Caki2 (cell line): ENCODE measurements at regions not wholly inside any gene's neighbourhood (a gene's known extent, or its start where the extent isn't known, plus 50 kb on each side); places are given as distances from the start of the nearest gene placed in this dataset.

ENCODE experiments used
- DNase-seq: peaks from one replicate; pipeline ENCODE4 v3.0.0-alpha.2; 2015; ENCODE audit warnings: low read depth
- in situ Hi-C: cut with HindIII; loops from 2 replicates; pipeline ENCODE4 v1.10.0; 2016; ENCODE audit warnings: low sequenced_read_pairs, low pct_unique_long_range_greater_than_20kb, mixed read lengths

- in situ Hi-C loops, result no loop called here
- DNase-seq, result no peak
These were observed 165.6 kb upstream of the NAV2 start for GRCh38 chr11:19547044-19547443.

GRCh38 chr11:19546325-19546724 is 166.3 kb upstream of the NAV2 start:
- in situ Hi-C loops, result no loop called here

GRCh38 chr11:19541521-19542049 is 171.1 kb upstream of the NAV2 start:
- in situ Hi-C loops, result no loop called here
- no peak for DNase-seq

More at GRCh38 chr11:19546325-19546724, 166.3 kb upstream of the NAV2 start:
- no peak for DNase-seq

- in situ Hi-C loops, result no loop called here
- DNase-seq, result no peak
These were observed 172.8 kb upstream of the NAV2 start for GRCh38 chr11:19539861-19540260.

- DNase-seq, result no peak
- in situ Hi-C loops, result no loop called here
These were observed 174.7 kb upstream of the NAV2 start for GRCh38 chr11:19537803-19538453.

- in situ Hi-C loops, result no loop called here
- no peak for DNase-seq
These were observed 176.5 kb upstream of the NAV2 start for GRCh38 chr11:19536131-19536530.

GRCh38 chr11:19530505-19530904 is 182.1 kb upstream of the NAV2 start:
- DNase-seq, result no peak
- in situ Hi-C loops, result no loop called here

- in situ Hi-C loops, result no loop called here
- no peak for DNase-seq
These were observed 186.5 kb upstream of the NAV2 start for GRCh38 chr11:19526119-19526518.

- in situ Hi-C loops, result no loop called here
- DNase-seq, result no peak
These were observed 186.9 kb upstream of the NAV2 start for GRCh38 chr11:19525714-19526113.

- in situ Hi-C loops, result no loop called here
- no peak for DNase-seq
These were observed 187.4 kb upstream of the NAV2 start for GRCh38 chr11:19525276-19525675.

- in situ Hi-C loops, result no loop called here
- DNase-seq, result no peak
These were observed 188.4 kb upstream of the NAV2 start for GRCh38 chr11:19524171-19524671.

GRCh38 chr11:19520681-19521080 is 192.0 kb upstream of the NAV2 start:
- in situ Hi-C loops, result no loop called here
- no peak for DNase-seq

GRCh38 chr11:19519912-19520641 is 192.6 kb upstream of the NAV2 start:
- in situ Hi-C loops, result no loop called here

GRCh38 chr11:19519353-19519752 is 193.3 kb upstream of the NAV2 start:
- DNase-seq, result no peak
- in situ Hi-C loops, result no loop called here

More at GRCh38 chr11:19519912-19520641, 192.6 kb upstream of the NAV2 start:
- no peak for DNase-seq

- DNase-seq, result no peak
- in situ Hi-C loops, result no loop called here
These were observed 199.4 kb upstream of the NAV2 start for GRCh38 chr11:19513253-19513652.

GRCh38 chr11:19512618-19513017 is 200.0 kb upstream of the NAV2 start:
- no peak for DNase-seq
- in situ Hi-C loops, result no loop called here

- DNase-seq, result no peak
- in situ Hi-C loops, result no loop called here
These were observed 201.0 kb upstream of the NAV2 start for GRCh38 chr11:19511413-19512183.

GRCh38 chr11:19511066-19511412 is 201.6 kb upstream of the NAV2 start:
- in situ Hi-C loops, result no loop called here

GRCh38 chr11:19510468-19510867 is 202.2 kb upstream of the NAV2 start:
- in situ Hi-C loops, result no loop called here
- DNase-seq, result no peak

More at GRCh38 chr11:19511066-19511412, 201.6 kb upstream of the NAV2 start:
- no peak for DNase-seq
